Endodermal cell (in vitro differentiated cells): ENCODE measurements at regions not wholly inside any gene's neighbourhood (a gene's known extent, or its start where the extent isn't known, plus 50 kb on each side); places are given as distances from the start of the nearest gene placed in this dataset.

Experiments used
- DNase-seq: peaks from one replicate; pipeline ENCODE4 v3.0.0-alpha.2; 2017
- H3K27ac ChIP-seq: 2 replicates; pipeline ENCODE4 v1.5.1; 2013; ENCODE audit warnings: mild to moderate bottlenecking, low read depth, low read length, moderate library complexity
- H3K27me3 ChIP-seq: 2 replicates; pipeline ENCODE4 v1.6.1; 2013; ENCODE audit warnings: mild to moderate bottlenecking, low read length, moderate library complexity; ENCODE audit not compliant: insufficient read depth, control insufficient read depth, poor library complexity, severe bottlenecking
- H3K36me3 ChIP-seq: 2 replicates; pipeline ENCODE4 v1.7.0; 2013; ENCODE audit warnings: mild to moderate bottlenecking, low read length, moderate library complexity; ENCODE audit not compliant: control insufficient read depth, insufficient read depth
- H3K4me1 ChIP-seq: one replicate; pipeline ENCODE4 v1.7.0; 2013; ENCODE audit warnings: low read length; ENCODE audit not compliant: control insufficient read depth, insufficient read depth
- H3K4me3 ChIP-seq: 2 replicates; pipeline ENCODE4 v1.5.1; 2013; ENCODE audit warnings: mild to moderate bottlenecking, low read length, moderate library complexity
- H3K9ac ChIP-seq: 2 replicates; pipeline ENCODE4 v1.6.1; 2013; ENCODE audit warnings: mild to moderate bottlenecking, low read length, moderate library complexity; ENCODE audit not compliant: poor library complexity, severe bottlenecking; ENCODE audit errors: extremely low read depth
- H3K9me3 ChIP-seq: 2 replicates; pipeline ENCODE4 v1.6.1; 2013; ENCODE audit warnings: mild to moderate bottlenecking, low read length, moderate library complexity; ENCODE audit not compliant: control insufficient read depth
- H3K27ac Mint-ChIP-seq: 2 replicates; pipeline ENCODE4 v1.8.0; 2020; ENCODE audit warnings: mixed read lengths
- H3K27me3 Mint-ChIP-seq: 2 replicates; pipeline ENCODE4 v1.8.0; 2021; ENCODE audit warnings: mild to moderate bottlenecking, mixed read lengths; ENCODE audit not compliant: insufficient read depth
- H3K36me3 Mint-ChIP-seq: 2 replicates; pipeline ENCODE4 v1.8.0; 2020; ENCODE audit warnings: low read depth, mixed read lengths
- H3K4me1 Mint-ChIP-seq: 2 replicates; pipeline ENCODE4 v1.8.0; 2020; ENCODE audit warnings: mixed read lengths
- H3K4me3 Mint-ChIP-seq: 2 replicates; pipeline ENCODE4 v1.8.0; 2020; ENCODE audit warnings: mild to moderate bottlenecking, moderate library complexity, mixed read lengths
- H3K9me3 Mint-ChIP-seq: 2 replicates; pipeline ENCODE4 v1.8.0; 2020; ENCODE audit warnings: mild to moderate bottlenecking, mixed read lengths
- CTCF ChIP-seq: fragments of 200-600 bp; sonication (generic); conservative IDR thresholded peaks from 2 replicates; pipeline ENCODE4 v1.5.0; 2021; ENCODE audit warnings: antibody characterized with exemption, mild to moderate bottlenecking
- WGBS, 2 experiments: methylation state at CpG; one replicate each; pipeline versions ENCODE4 v1.1.5 to v1.1.7; 2013; ENCODE audit warnings: missing lambda C conversion rate in 2 of 2, mixed read lengths in 1 of 2; ENCODE audit not compliant: insufficient coverage in 1 of 2, insufficient read length in 1 of 2; 5-methylcytosine and 5-hydroxymethylcytosine counted together

GRCh38 chr17:34503528-34504195 is 75.7 kb upstream of the TMEM132E start:
- no peaks in the 10 kb centered on the region for H3K4me1 Mint-ChIP-seq
- H3K9me3 Mint-ChIP-seq: no peaks in the 10 kb centered on the region
- H3K9me3 ChIP-seq: no peaks in the 10 kb centered on the region
- H3K36me3 ChIP-seq: no peaks in the 10 kb centered on the region
- peaks cover 96% of the 10 kb centered on the region for H3K27me3 ChIP-seq
- DNase-seq: no peak
- H3K27ac ChIP-seq: no peak overlapping the region
- H3K4me1 ChIP-seq: peaks cover 6% of the 10 kb centered on the region
- no peak overlapping the region for H3K9ac ChIP-seq
- 74 to 76% methylated on average over 10 of the region's 10 CpGs for WGBS, 2 experiments
- no peak for TF ChIP-seq CTCF
- no peak overlapping the region for H3K27ac Mint-ChIP-seq
- no peak overlapping the region for H3K4me3 ChIP-seq
- H3K27me3 Mint-ChIP-seq: peaks cover 73% of the 10 kb centered on the region
- no peaks in the 10 kb centered on the region for H3K36me3 Mint-ChIP-seq
- H3K4me3 Mint-ChIP-seq: no peak overlapping the region

GRCh38 chr17:34502426-34502825 is 77.0 kb upstream of the TMEM132E start:
- 56 to 74% methylated on average over 2 of the region's 4 CpGs for WGBS, 2 experiments

DNA sequence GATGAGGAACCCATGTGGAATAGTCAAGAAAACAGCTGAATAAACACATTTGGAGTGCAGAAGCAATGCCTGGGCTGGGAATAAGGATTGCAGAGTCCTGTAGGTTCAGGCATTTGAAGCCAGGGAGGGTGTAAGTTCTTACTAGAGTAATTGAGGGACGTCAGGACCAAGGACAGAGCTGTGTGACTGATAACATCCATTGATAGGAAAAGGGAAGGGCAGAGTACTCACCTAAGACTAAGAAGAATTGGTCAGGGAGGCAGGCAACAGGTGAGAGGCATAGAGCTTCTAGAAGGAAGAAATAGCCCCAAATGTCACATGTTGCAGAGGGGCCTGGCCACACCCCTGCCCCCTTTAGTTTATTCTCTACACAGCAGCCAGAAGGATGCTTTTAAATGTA is 79.8 kb upstream of the TMEM132E start:
- no peak overlapping the region for H3K4me3 ChIP-seq
- Mint-ChIP-seq H3K9me3 (no peaks in the 10 kb centered on the region), H3K27me3 (peaks cover 50% of the 10 kb centered on the region), H3K36me3 (no peaks in the 10 kb centered on the region), H3K27ac (no peak overlapping the region), H3K4me1 (no peaks in the 10 kb centered on the region), H3K4me3 (no peak overlapping the region)
- H3K4me1 ChIP-seq: no peaks in the 10 kb centered on the region
- 0% methylated on average over 1 of the region's 1 CpG for WGBS, 2 experiments
- H3K9ac ChIP-seq: no peak overlapping the region
- no peaks in the 10 kb centered on the region for H3K9me3 ChIP-seq
- no peak overlapping the region for H3K27ac ChIP-seq
- H3K36me3 ChIP-seq: no peaks in the 10 kb centered on the region
- peaks cover 81% of the 10 kb centered on the region for H3K27me3 ChIP-seq
- TF ChIP-seq CTCF: no peak
- peak; percentile 91 for DNase-seq

More at GRCh38 chr17:34502426-34502825, 77.0 kb upstream of the TMEM132E start:
- Histone ChIP-seq H3K9me3 (no peaks in the 10 kb centered on the region), H3K36me3 (no peaks in the 10 kb centered on the region), H3K27me3 (peaks cover 88% of the 10 kb centered on the region), H3K27ac (no peak overlapping the region), H3K4me1 (no peaks in the 10 kb centered on the region), H3K4me3 (no peak overlapping the region), H3K9ac (no peak overlapping the region)
- no peaks in the 10 kb centered on the region for H3K9me3 Mint-ChIP-seq
- no peaks in the 10 kb centered on the region for H3K36me3 Mint-ChIP-seq
- peaks cover 62% of the 10 kb centered on the region for H3K27me3 Mint-ChIP-seq
- TF ChIP-seq CTCF: no peak
- H3K4me3 Mint-ChIP-seq: no peak overlapping the region
- DNase-seq: no peak
- H3K4me1 Mint-ChIP-seq: no peaks in the 10 kb centered on the region
- H3K27ac Mint-ChIP-seq: no peak overlapping the region
